Neural progenitor cell (in vitro differentiated cells): ENCODE measurements at regions not wholly inside any gene's neighbourhood (a gene's known extent, or its start where the extent isn't known, plus 50 kb on each side); places are given as distances from the start of the nearest gene placed in this dataset.

Experiments
- DNase-seq: peaks from one replicate; pipeline ENCODE4 v3.0.0-alpha.2; 2016; ENCODE audit warnings: low spot score
- H2AFZ ChIP-seq: fragments of 200-600 bp; sonication (generic); replicated peaks from 2 replicates; pipeline ENCODE4 v1.6.1; 2016; ENCODE audit warnings: antibody characterized with exemption
- H3F3A ChIP-seq: fragments of 200-600 bp; sonication (generic); 2 replicates; pipeline ENCODE4 v1.6.1; 2016; ENCODE audit warnings: antibody characterized with exemption, low read depth
- H3K27ac ChIP-seq: fragments of 200-600 bp; sonication (generic); 2 replicates; pipeline ENCODE4 v1.5.1; 2016; ENCODE audit warnings: mild to moderate bottlenecking
- H3K27me3 ChIP-seq: fragments of 200-600 bp; sonication (generic); 2 replicates; pipeline ENCODE4 v1.6.1; 2016; ENCODE audit warnings: mild to moderate bottlenecking, moderate library complexity
- H3K36me3 ChIP-seq: fragments of 200-600 bp; sonication (generic); 2 replicates; pipeline ENCODE4 v1.5.1; 2016
- H3K4me1 ChIP-seq: fragments of 200-600 bp; sonication (generic); 2 replicates; pipeline ENCODE4 v1.6.1; 2016; ENCODE audit warnings: mixed run types
- H3K4me2 ChIP-seq: fragments of 200-600 bp; sonication (generic); 2 replicates; pipeline ENCODE4 v1.6.1; 2016
- H3K4me3 ChIP-seq: fragments of 200-600 bp; sonication (generic); 2 replicates; pipeline ENCODE4 v1.5.1; 2016
- H3K79me2 ChIP-seq: fragments of 200-600 bp; sonication (generic); 2 replicates; pipeline ENCODE4 v1.6.1; 2016; ENCODE audit warnings: low read depth
- H3K9ac ChIP-seq: fragments of 200-600 bp; sonication (generic); 2 replicates; pipeline ENCODE4 v1.6.1; 2016
- H3K9me3 ChIP-seq: fragments of 200-600 bp; sonication (generic); 2 replicates; pipeline ENCODE4 v1.5.1; 2016; ENCODE audit warnings: low read depth
- H4K20me1 ChIP-seq: fragments of 200-600 bp; sonication (generic); 2 replicates; pipeline ENCODE4 v1.6.1; 2016; ENCODE audit warnings: low read depth
- H3K27ac Mint-ChIP-seq: 3 replicates; pipeline ENCODE4 v1.8.0; 2021; ENCODE audit warnings: mixed read lengths
- H3K27me3 Mint-ChIP-seq: 2 replicates; pipeline ENCODE4 v1.8.0; 2022; ENCODE audit warnings: low read depth, mild to moderate bottlenecking, inconsistent platforms, moderate library complexity, mixed read lengths; ENCODE audit not compliant: insufficient read depth
- H3K36me3 Mint-ChIP-seq: 3 replicates; pipeline ENCODE4 v1.8.0; 2021; ENCODE audit warnings: mixed read lengths
- H3K4me1 Mint-ChIP-seq: 3 replicates; pipeline ENCODE4 v1.8.0; 2021; ENCODE audit warnings: mixed read lengths
- H3K4me3 Mint-ChIP-seq: 3 replicates; pipeline ENCODE4 v1.8.0; 2021; ENCODE audit warnings: mild to moderate bottlenecking, moderate library complexity, mixed read lengths
- H3K9me3 Mint-ChIP-seq: 3 replicates; pipeline ENCODE4 v1.8.0; 2020; ENCODE audit warnings: mixed read lengths
- EZH2 ChIP-seq: fragments of 200-600 bp; sonication (generic); IDR thresholded peaks from 2 replicates; pipeline ENCODE4 v1.6.1; 2017; ENCODE audit warnings: antibody characterized with exemption, mild to moderate bottlenecking, moderate library complexity
- EZH2phosphoT487 ChIP-seq: fragments of 200-600 bp; sonication (generic); IDR thresholded peaks from 2 replicates; pipeline ENCODE4 v1.6.1; 2017; ENCODE audit warnings: antibody characterized with exemption
- TF ChIP-seq, protein P1 (sequence below): fragments of 200-600 bp; sonication (generic); IDR thresholded peaks from 2 replicates; pipeline ENCODE4 v1.5.1; 2017; ENCODE audit warnings: antibody characterized with exemption, mild to moderate bottlenecking

DNA sequence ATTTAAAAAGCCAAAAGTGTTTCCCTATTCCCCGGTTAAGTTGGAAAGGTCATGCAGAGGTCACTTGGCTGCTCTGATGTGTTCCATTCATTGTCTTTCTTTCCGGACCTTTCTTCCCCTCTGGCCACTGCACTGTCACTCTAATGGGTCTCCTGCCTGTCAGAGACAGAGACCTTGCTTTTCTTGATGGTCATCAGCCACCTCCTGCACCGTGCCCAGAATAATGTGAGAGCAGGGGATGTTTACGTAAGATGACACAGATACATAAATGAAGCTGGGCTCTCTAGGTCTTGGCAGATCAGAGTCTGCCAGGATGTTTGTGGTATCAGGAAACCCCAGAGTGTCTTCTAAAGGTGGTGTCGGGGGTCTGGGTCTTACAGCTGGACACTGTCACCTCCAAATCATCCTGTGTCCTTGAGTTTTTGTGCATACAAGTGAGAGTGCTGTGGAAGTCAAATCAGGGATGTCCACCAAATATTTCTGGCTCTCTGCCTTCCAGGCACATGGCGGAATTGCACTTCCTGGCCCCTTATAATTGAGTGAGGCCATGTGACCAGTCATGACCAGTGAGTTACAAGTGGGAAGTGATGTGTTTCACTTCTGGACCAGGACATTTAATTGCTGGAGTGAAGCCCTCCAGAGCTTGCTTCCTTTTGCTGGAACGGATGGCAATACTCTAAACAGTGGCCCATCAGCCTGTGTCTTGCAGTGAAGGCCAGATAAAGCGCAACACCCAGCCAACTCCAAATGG, 130.6 kb upstream of the ATP6AP2 start:
- no peak overlapping the region for H2AFZ ChIP-seq
- H3K27ac ChIP-seq, result no peak overlapping the region
- no peaks in the 10 kb centered on the region for H3K36me3 ChIP-seq
- no peak overlapping the region for H3K9ac ChIP-seq
- H3K4me2 ChIP-seq, result no peak overlapping the region
- H3K79me2 ChIP-seq, result no peaks in the 10 kb centered on the region
- TF ChIP-seq EZH2, result no peak
- no peak for TF ChIP-seq EZH2phosphoT487
- TF ChIP-seq, protein P1, sequence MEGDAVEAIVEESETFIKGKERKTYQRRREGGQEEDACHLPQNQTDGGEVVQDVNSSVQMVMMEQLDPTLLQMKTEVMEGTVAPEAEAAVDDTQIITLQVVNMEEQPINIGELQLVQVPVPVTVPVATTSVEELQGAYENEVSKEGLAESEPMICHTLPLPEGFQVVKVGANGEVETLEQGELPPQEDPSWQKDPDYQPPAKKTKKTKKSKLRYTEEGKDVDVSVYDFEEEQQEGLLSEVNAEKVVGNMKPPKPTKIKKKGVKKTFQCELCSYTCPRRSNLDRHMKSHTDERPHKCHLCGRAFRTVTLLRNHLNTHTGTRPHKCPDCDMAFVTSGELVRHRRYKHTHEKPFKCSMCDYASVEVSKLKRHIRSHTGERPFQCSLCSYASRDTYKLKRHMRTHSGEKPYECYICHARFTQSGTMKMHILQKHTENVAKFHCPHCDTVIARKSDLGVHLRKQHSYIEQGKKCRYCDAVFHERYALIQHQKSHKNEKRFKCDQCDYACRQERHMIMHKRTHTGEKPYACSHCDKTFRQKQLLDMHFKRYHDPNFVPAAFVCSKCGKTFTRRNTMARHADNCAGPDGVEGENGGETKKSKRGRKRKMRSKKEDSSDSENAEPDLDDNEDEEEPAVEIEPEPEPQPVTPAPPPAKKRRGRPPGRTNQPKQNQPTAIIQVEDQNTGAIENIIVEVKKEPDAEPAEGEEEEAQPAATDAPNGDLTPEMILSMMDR, result no peak
- peaks cover 14% of the 10 kb centered on the region for H3K4me1 ChIP-seq
- Mint-ChIP-seq H3K36me3 (no peaks in the 10 kb centered on the region), H3K4me1 (peaks cover 19% of the 10 kb centered on the region), H3K27ac (no peak overlapping the region), H3K9me3 (peaks cover 35% of the 10 kb centered on the region), H3K4me3 (no peak overlapping the region), H3K27me3 (peaks cover 5% of the 10 kb centered on the region)
- H3F3A ChIP-seq, result peaks cover 14% of the 10 kb centered on the region
- no peak overlapping the region for H3K4me3 ChIP-seq
- no peaks in the 10 kb centered on the region for H4K20me1 ChIP-seq
- no peaks in the 10 kb centered on the region for H3K9me3 ChIP-seq
- no peaks in the 10 kb centered on the region for H3K27me3 ChIP-seq
- DNase-seq, result no peak

GRCh38 chrX:40449396-40449795, 131.4 kb upstream of the ATP6AP2 start:
- Histone ChIP-seq H3K9ac (no peak overlapping the region), H3K27me3 (no peaks in the 10 kb centered on the region), H3K4me1 (peaks cover 20% of the 10 kb centered on the region), H3K9me3 (no peaks in the 10 kb centered on the region), H3F3A (peaks cover 21% of the 10 kb centered on the region), H2AFZ (no peak overlapping the region), H4K20me1 (no peaks in the 10 kb centered on the region), H3K79me2 (no peaks in the 10 kb centered on the region), H3K4me3 (no peak overlapping the region), H3K4me2 (no peak overlapping the region), H3K36me3 (no peaks in the 10 kb centered on the region), H3K27ac (no peak overlapping the region)
- Mint-ChIP-seq H3K9me3 (peaks cover 32% of the 10 kb centered on the region), H3K4me3 (no peak overlapping the region), H3K4me1 (peaks cover 24% of the 10 kb centered on the region), H3K27me3 (peaks cover 5% of the 10 kb centered on the region), H3K36me3 (no peaks in the 10 kb centered on the region), H3K27ac (no peak overlapping the region)
- TF ChIP-seq, protein P1, result no peak
- TF ChIP-seq EZH2phosphoT487 (no peak), EZH2 (no peak)
- DNase-seq, result no peak

DNA sequence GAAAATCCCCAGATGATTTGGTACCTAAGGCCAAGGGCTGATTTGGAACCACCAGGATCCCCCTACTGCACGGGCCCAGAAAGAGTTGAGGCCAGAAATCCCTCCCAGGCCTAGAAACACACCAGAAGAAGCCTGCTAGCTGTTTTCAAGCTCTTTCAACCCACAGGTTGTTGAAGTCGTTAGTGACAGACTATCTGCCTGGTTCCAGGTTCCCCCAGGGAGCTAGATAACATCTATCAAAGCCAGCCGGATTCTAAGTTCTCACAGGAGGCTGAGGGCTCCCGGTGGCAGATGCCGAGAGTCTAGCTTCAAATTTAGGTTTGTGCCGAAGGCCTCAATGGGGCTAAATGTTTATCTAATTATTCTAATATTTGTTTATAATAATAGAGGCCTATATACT, 132.0 kb upstream of the ATP6AP2 start:
- H3K79me2 ChIP-seq, result no peaks in the 10 kb centered on the region
- H4K20me1 ChIP-seq, result no peaks in the 10 kb centered on the region
- no peak overlapping the region for H3K27ac ChIP-seq
- H3K4me1 ChIP-seq, result peaks cover 26% of the 10 kb centered on the region
- H3K9ac ChIP-seq, result no peak overlapping the region
- Mint-ChIP-seq H3K4me1 (peaks cover 29% of the 10 kb centered on the region), H3K4me3 (no peak overlapping the region), H3K27me3 (peaks cover 5% of the 10 kb centered on the region), H3K9me3 (peaks cover 27% of the 10 kb centered on the region), H3K27ac (no peak overlapping the region), H3K36me3 (no peaks in the 10 kb centered on the region)
- TF ChIP-seq EZH2phosphoT487 (no peak), EZH2 (no peak)
- TF ChIP-seq, protein P1, result no peak
- no peak overlapping the region for H2AFZ ChIP-seq
- H3K27me3 ChIP-seq, result no peaks in the 10 kb centered on the region
- H3K9me3 ChIP-seq, result no peaks in the 10 kb centered on the region
- H3F3A ChIP-seq, result peaks cover 27% of the 10 kb centered on the region
- H3K4me2 ChIP-seq, result no peak overlapping the region
- DNase-seq, result no peak
- no peak overlapping the region for H3K4me3 ChIP-seq
- H3K36me3 ChIP-seq, result no peaks in the 10 kb centered on the region
